RWPE2 (cell line): ENCODE measurements at regions not wholly inside any gene's neighbourhood (a gene's known extent, or its start where the extent isn't known, plus 50 kb on each side); places are given as distances from the start of the nearest gene placed in this dataset.

ENCODE experiments used
- ATAC-seq: fragments of 200-7000 bp; cut with Tn5 transposase; 3 replicates; pipeline ENCODE4 v1.9.1; 2021; ENCODE audit warnings: low read depth
- DNase-seq: peaks from one replicate; pipeline ENCODE4 v3.0.0-alpha.2; 2020; ENCODE audit warnings: low spot score
- H3K27ac ChIP-seq: fragments of 450-650 bp; 2 replicates; pipeline ENCODE4 v1.5.1; 2017; ENCODE audit warnings: mild to moderate bottlenecking; ENCODE audit not compliant: poor library complexity, severe bottlenecking
- H3K27me3 ChIP-seq: fragments of 250-450 bp; sonication (Bioruptor Pico); 2 replicates; pipeline ENCODE4 v1.5.1; 2021; ENCODE audit warnings: mild to moderate bottlenecking, moderate library complexity; ENCODE audit not compliant: insufficient read depth, poor library complexity, severe bottlenecking
- H3K36me3 ChIP-seq: fragments of 250-450 bp; sonication (Bioruptor Pico); 2 replicates; pipeline ENCODE4 v1.5.1; 2020; ENCODE audit warnings: low read depth, mild to moderate bottlenecking, moderate library complexity
- H3K4me1 ChIP-seq: fragments of 250-450 bp; sonication (Bioruptor Pico); 2 replicates; pipeline ENCODE4 v1.5.1; 2021; ENCODE audit warnings: mild to moderate bottlenecking, moderate library complexity; ENCODE audit not compliant: insufficient read depth, poor library complexity, severe bottlenecking
- H3K4me3 ChIP-seq: fragments of 250-450 bp; sonication (Bioruptor Pico); 2 replicates; pipeline ENCODE4 v1.5.1; 2021; ENCODE audit warnings: mild to moderate bottlenecking, moderate library complexity; ENCODE audit not compliant: severe bottlenecking
- H3K9me3 ChIP-seq: fragments of 250-450 bp; sonication (Bioruptor Pico); 2 replicates; pipeline ENCODE4 v1.5.1; 2021; ENCODE audit warnings: mild to moderate bottlenecking, moderate library complexity; ENCODE audit not compliant: severe bottlenecking
- CTCF ChIP-seq: fragments of 450-650 bp; IDR thresholded peaks from one replicate; pipeline ENCODE4 v1.5.1; 2017; ENCODE audit warnings: mild to moderate bottlenecking, moderate library complexity; ENCODE audit not compliant: poor library complexity, severe bottlenecking

- ATAC-seq (no peak), DNase-seq (no peak)
- Histone ChIP-seq H3K27ac (no peak overlapping the region), H3K4me1 (no peaks in the 10 kb centered on the region), H3K36me3 (no peaks in the 10 kb centered on the region; the same call in 1 of the 2 replicates), H3K27me3 (no peaks in the 10 kb centered on the region), H3K9me3 (no peaks in the 10 kb centered on the region), H3K4me3 (no peak overlapping the region)
- no peak for TF ChIP-seq CTCF
Measured at GRCh38 chr6:71373943-71374342, 85.3 kb downstream of the OGFRL1 start.

GRCh38 chr6:71375676-71376075, 87.1 kb downstream of the OGFRL1 start:
- DNase-seq (no peak), ATAC-seq (peak; percentile 40; the same call in 2 of the 3 replicates)
- Histone ChIP-seq H3K36me3 (no peaks in the 10 kb centered on the region; the same call in 1 of the 2 replicates), H3K4me3 (no peak overlapping the region), H3K9me3 (no peaks in the 10 kb centered on the region), H3K4me1 (no peaks in the 10 kb centered on the region), H3K27ac (no peak overlapping the region), H3K27me3 (no peaks in the 10 kb centered on the region)
- TF ChIP-seq CTCF: no peak

GRCh38 chr6:71376830-71377229, 88.2 kb downstream of the OGFRL1 start:
- no peak for TF ChIP-seq CTCF

GRCh38 chr6:71383476-71383875, 94.9 kb downstream of the OGFRL1 start:
- TF ChIP-seq CTCF: no peak
- no peak for ATAC-seq
- peaks cover 38% of the 10 kb centered on the region for H3K4me1 ChIP-seq
- no peaks in the 10 kb centered on the region for H3K9me3 ChIP-seq
- H3K27me3 ChIP-seq: no peaks in the 10 kb centered on the region
- H3K27ac ChIP-seq: no peak overlapping the region
- no peak for DNase-seq
- H3K4me3 ChIP-seq: no peak overlapping the region
- peaks cover 11% of the 10 kb centered on the region for H3K36me3 ChIP-seq

More at GRCh38 chr6:71376830-71377229, 88.2 kb downstream of the OGFRL1 start:
- ATAC-seq: no peak
- no peaks in the 10 kb centered on the region for H3K27me3 ChIP-seq
- H3K4me3 ChIP-seq: no peak overlapping the region
- H3K9me3 ChIP-seq: no peaks in the 10 kb centered on the region
- no peak for DNase-seq
- H3K27ac ChIP-seq: no peak overlapping the region
- H3K4me1 ChIP-seq: no peaks in the 10 kb centered on the region
- H3K36me3 ChIP-seq: no peaks in the 10 kb centered on the region; the same call in 1 of the 2 replicates

GRCh38 chr6:71383901-71384489, 95.4 kb downstream of the OGFRL1 start:
- no peak for DNase-seq

More at GRCh38 chr6:71383901-71384489, 95.4 kb downstream of the OGFRL1 start:
- no peak overlapping the region for H3K4me3 ChIP-seq
- peak; percentile 92 for TF ChIP-seq CTCF
- H3K9me3 ChIP-seq: no peaks in the 10 kb centered on the region
- no peak for ATAC-seq
- H3K36me3 ChIP-seq: peaks cover 11% of the 10 kb centered on the region
- no peak overlapping the region for H3K27ac ChIP-seq
- no peaks in the 10 kb centered on the region for H3K27me3 ChIP-seq
- H3K4me1 ChIP-seq: peaks cover 43% of the 10 kb centered on the region
